A673 (cell line): ENCODE measurements at regions not wholly inside any gene's neighbourhood (a gene's known extent, or its start where the extent isn't known, plus 50 kb on each side); places are given as distances from the start of the nearest gene placed in this dataset.

Source experiments
- EZH2 ChIP-seq: fragments of 200-600 bp; sonication (generic); IDR thresholded peaks from 2 replicates; pipeline ENCODE4 v1.6.1; 2017; ENCODE audit warnings: borderline replicate concordance, low read depth, mild to moderate bottlenecking, mixed read lengths, antibody characterized with exemption, low read length; ENCODE audit not compliant: poor library complexity, severe bottlenecking
- TF ChIP-seq, protein P1 (sequence below): fragments of 300-800, 200-600 bp; sonication (generic); conservative IDR thresholded peaks from 2 replicates; pipeline ENCODE4 v1.5.1; 2017; ENCODE audit warnings: low read depth, mild to moderate bottlenecking, antibody characterized with exemption, low read length, moderate library complexity, mixed read lengths

- TF ChIP-seq, protein P1, sequence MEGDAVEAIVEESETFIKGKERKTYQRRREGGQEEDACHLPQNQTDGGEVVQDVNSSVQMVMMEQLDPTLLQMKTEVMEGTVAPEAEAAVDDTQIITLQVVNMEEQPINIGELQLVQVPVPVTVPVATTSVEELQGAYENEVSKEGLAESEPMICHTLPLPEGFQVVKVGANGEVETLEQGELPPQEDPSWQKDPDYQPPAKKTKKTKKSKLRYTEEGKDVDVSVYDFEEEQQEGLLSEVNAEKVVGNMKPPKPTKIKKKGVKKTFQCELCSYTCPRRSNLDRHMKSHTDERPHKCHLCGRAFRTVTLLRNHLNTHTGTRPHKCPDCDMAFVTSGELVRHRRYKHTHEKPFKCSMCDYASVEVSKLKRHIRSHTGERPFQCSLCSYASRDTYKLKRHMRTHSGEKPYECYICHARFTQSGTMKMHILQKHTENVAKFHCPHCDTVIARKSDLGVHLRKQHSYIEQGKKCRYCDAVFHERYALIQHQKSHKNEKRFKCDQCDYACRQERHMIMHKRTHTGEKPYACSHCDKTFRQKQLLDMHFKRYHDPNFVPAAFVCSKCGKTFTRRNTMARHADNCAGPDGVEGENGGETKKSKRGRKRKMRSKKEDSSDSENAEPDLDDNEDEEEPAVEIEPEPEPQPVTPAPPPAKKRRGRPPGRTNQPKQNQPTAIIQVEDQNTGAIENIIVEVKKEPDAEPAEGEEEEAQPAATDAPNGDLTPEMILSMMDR, result no peak
- no peak for TF ChIP-seq EZH2
These were observed 199.5 kb downstream of the OSR1 start for GRCh38 chr2:19158896-19159295.
